Transverse colon (tissue), 4 donors: ENCODE measurements at regions not wholly inside any gene's neighbourhood (a gene's known extent, or its start where the extent isn't known, plus 50 kb on each side); places are given as distances from the start of the nearest gene placed in this dataset.

Source experiments
- DNase-seq: peaks from one replicate; pipeline ENCODE4 v3.0.0-alpha.2; 2019
- H3K27ac ChIP-seq, 4 donors: fragments of 200-600 bp; sonication (generic); 2 replicates each; pipeline ENCODE4 v1.5.1; 2016 to 2018; ENCODE audit warnings: inconsistent platforms in 4 of 4
- H3K27me3 ChIP-seq: fragments of 200-600 bp; sonication (generic); 2 replicates; pipeline ENCODE4 v1.5.1; 2017; ENCODE audit warnings: inconsistent platforms
- H3K36me3 ChIP-seq, 4 donors: fragments of 200-600 bp; sonication (generic); 2 replicates each; pipeline ENCODE4 v1.5.1; 2017 to 2019; ENCODE audit warnings: inconsistent platforms in 4 of 4
- H3K4me1 ChIP-seq, 4 donors: fragments of 200-600 bp; sonication (generic); 2 replicates each; pipeline ENCODE4 v1.5.1; 2017 to 2020; ENCODE audit warnings: inconsistent platforms in 4 of 4
- H3K4me3 ChIP-seq, 4 donors: fragments of 200-600 bp; sonication (generic); 1 replicate in 1 of 4; 2 replicates in 3 of 4; pipeline versions ENCODE4 v1.5.1 to v1.6.1; 2017 to 2019; ENCODE audit warnings: inconsistent platforms in 4 of 4
- H3K9me3 ChIP-seq, 2 donors: fragments of 200-600 bp; sonication (generic); 2 replicates each; pipeline ENCODE4 v1.5.1; 2017 to 2019; ENCODE audit warnings: inconsistent platforms in 2 of 2
- CTCF ChIP-seq, 5 experiments: fragments of 200-600 bp in 3 of 5; fragments of 450-650 bp in 2 of 5; sonication (generic) in 3 of 5; IDR thresholded peaks; 1 replicate in 2 of 5; 2 replicates in 3 of 5; pipeline ENCODE4 v1.5.1; 2016 to 2017; ENCODE audit warnings: antibody characterized with exemption in 5 of 5, inconsistent platforms in 3 of 5, mild to moderate bottlenecking in 2 of 5, moderate library complexity in 1 of 5
- EP300 ChIP-seq: sonication (generic); formaldehyde crosslinking; IDR thresholded peaks from one replicate; pipeline ENCODE4 v1.6.1; 2017; ENCODE audit warnings: antibody characterized with exemption, low read depth
- POLR2A ChIP-seq: fragments of 450-650 bp; IDR thresholded peaks from one replicate; pipeline ENCODE4 v1.6.1; 2016; ENCODE audit warnings: antibody characterized with exemption, mild to moderate bottlenecking, moderate library complexity
- POLR2AphosphoS5 ChIP-seq, 3 donors: sonication (generic); formaldehyde crosslinking; IDR thresholded peaks; one replicate each; pipeline ENCODE4 v1.6.1; 2016; ENCODE audit warnings: antibody characterized with exemption in 3 of 3
- WGBS, 2 donors: methylation state at CpG; one replicate each; pipeline ENCODE4 v1.1.5; 2018; ENCODE audit warnings: low coverage in 1 of 2; 5-methylcytosine and 5-hydroxymethylcytosine counted together
- in situ Hi-C, 4 donors: fragments of 200-750 bp; cut with MboI; loops; one replicate each; pipeline versions ENCODE4 v1.15.0 to v1.15.1; 2017; ENCODE audit warnings: low sequenced_read_pairs in 3 of 4, low pct_ligation_motif_present in 1 of 4, low pct_unique_long_range_greater_than_20kb in 1 of 4
- intact Hi-C: fragments of 100-400 bp; cut with DNase I; formaldehyde crosslinking; loops from one replicate; pipeline ENCODE4 v1.15.1; 2023; ENCODE audit warnings: low total_unique reads

DNA sequence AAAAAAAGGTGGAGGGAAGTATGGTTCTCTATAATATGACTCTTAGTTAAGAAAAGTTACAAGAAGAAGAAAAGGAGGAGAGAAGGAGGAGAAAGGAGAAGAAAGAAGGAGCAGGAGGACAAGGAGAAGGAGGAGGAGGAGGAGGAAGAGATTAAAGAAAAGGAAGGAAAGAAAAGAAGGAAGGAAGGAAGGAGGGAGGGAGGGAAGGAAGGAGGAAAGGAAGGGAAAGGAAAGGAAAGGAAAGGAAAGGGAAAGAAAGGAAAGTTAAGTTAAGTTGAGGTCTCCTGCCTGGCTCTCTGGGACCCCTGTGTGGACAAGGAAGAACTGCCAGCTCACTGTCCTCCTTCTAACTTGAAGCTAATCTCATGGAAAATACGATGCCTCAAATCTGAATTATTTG is 429.5 kb downstream of the TSHZ3 start:
- intact Hi-C loops (no loop called here), in situ Hi-C loops (no loop called here)

DNA sequence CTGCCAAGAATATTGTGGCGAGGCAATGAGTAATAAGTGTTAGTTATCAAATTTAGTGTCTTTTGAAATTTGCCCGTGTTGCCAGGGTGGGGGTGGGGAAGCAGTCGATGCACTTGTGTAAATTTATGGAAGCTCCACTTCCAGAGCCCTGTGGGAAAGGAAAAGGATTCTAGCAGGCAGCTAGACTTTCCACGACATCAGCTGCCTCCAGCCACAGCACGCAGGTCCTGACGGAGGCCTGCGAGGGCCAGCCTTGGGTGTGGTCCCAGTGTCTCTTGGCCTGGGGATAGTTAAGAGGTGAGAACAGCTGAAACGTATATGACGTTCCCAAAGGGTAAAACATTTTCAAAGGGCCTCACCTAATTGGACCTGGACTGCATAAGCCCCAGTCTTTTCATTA is 433.0 kb downstream of the TSHZ3 start:
- WGBS, 2 donors: 13 to 73% methylated on average over 3 to 9 of the region's 9 CpGs
- intact Hi-C loops (no loop called here), in situ Hi-C loops (no loop called here)
- Histone ChIP-seq H3K27ac (no peak overlapping the region), H3K27me3 (no peaks in the 10 kb centered on the region), H3K36me3 (no peaks in the 10 kb centered on the region), H3K4me1 (no peaks in the 10 kb centered on the region), H3K9me3 (no peaks in the 10 kb centered on the region), H3K4me3 (no peak overlapping the region)
- TF ChIP-seq POLR2AphosphoS5 (IDR thresholded peaks at IDR 0.05) (no peak), EP300 (no peak), POLR2A (no peak), CTCF (IDR thresholded peaks at IDR 0.05) (no peak)
- DNase-seq: no peak

More for the DNA sequence above, 429.5 kb downstream of the TSHZ3 start:
- Histone ChIP-seq H3K9me3 (no peaks in the 10 kb centered on the region), H3K4me3 (no peak overlapping the region), H3K36me3 (no peaks in the 10 kb centered on the region), H3K27me3 (no peaks in the 10 kb centered on the region), H3K27ac (no peak overlapping the region), H3K4me1 (peaks cover 0 to 5% (median 0%) of the 10 kb centered on the region in 4 donors)
- 50 to 71% methylated on average over 1 of the region's 1 CpG for WGBS, 2 donors
- no peak for DNase-seq
- TF ChIP-seq EP300 (no peak), CTCF (IDR thresholded peaks at IDR 0.05) (no peak), POLR2AphosphoS5 (IDR thresholded peaks at IDR 0.05) (no peak), POLR2A (no peak)

DNA sequence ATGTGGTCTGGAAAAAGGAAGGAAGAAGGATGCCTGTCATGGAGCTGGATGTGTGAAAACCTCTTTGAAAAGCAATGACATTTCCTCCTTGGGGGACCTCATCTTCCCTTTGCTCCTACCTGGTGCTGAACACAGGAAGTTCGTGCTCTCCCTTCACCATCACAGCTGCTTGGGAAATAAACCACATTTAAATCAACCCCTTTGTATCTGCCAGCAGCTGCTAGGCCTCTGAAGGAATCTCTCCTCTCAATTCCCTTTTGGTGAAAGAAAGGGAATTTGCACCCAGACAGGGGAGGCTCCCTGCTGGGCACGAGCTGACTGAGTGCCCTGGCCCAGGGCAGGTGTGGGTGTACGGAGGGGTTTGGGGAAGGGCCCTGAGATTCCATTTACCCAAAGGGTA is 437.7 kb downstream of the TSHZ3 start:
- 47 to 50% methylated on average over 1 to 3 of the region's 3 CpGs for WGBS, 2 donors

GRCh38 chr19:30910485-30911240 is 438.6 kb downstream of the TSHZ3 start:
- TF ChIP-seq EP300 (no peak), POLR2AphosphoS5 (IDR thresholded peaks at IDR 0.05) (no peak)
- no peak overlapping the region for H3K4me3 ChIP-seq
- no peaks in the 10 kb centered on the region for H3K36me3 ChIP-seq
- H3K27me3 ChIP-seq: no peaks in the 10 kb centered on the region
- intact Hi-C loops (no loop called here), in situ Hi-C loops (no loop called here)
- WGBS, 2 donors: 62 to 71% methylated on average over 8 to 16 of the region's 16 CpGs
- no peak overlapping the region for H3K27ac ChIP-seq
- no peaks in the 10 kb centered on the region for H3K4me1 ChIP-seq
- DNase-seq: no peak
- H3K9me3 ChIP-seq: no peaks in the 10 kb centered on the region

More for the DNA sequence above, 437.7 kb downstream of the TSHZ3 start:
- Histone ChIP-seq H3K9me3 (no peaks in the 10 kb centered on the region), H3K27me3 (no peaks in the 10 kb centered on the region), H3K4me1 (no peaks in the 10 kb centered on the region), H3K27ac (no peak overlapping the region), H3K36me3 (no peaks in the 10 kb centered on the region), H3K4me3 (no peak overlapping the region)
- no peak for TF ChIP-seq EP300
- TF ChIP-seq CTCF (IDR thresholded peaks at IDR 0.05): no peak
- TF ChIP-seq POLR2A: no peak
- intact Hi-C loops: no loop called here
- in situ Hi-C loops: no loop called here
- no peak for DNase-seq

DNA sequence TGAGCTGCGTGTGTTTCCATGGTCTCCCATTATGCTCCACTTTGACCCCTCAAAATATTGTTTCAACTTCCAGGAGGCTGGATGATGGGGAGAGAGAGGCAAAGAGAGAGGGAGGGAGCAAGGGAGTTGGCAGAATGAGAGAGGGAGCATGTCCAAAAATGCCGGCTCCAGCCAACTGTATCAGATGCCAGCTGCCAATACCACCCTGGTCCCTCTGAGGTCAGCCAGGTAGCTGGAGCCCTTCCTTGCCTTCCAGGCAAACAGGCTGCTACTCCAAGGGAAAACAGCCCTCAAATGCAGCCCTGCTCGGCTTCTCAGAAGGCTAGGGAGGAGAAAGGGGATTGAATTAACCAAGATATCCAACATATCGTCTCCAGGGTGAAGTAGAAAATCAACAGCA is 440.0 kb downstream of the TSHZ3 start:
- no peaks in the 10 kb centered on the region for H3K4me1 ChIP-seq
- in situ Hi-C loops: no loop called here
- 83 to 85% methylated on average over 3 to 4 of the region's 4 CpGs for WGBS, 2 donors
- no peaks in the 10 kb centered on the region for H3K27me3 ChIP-seq
- DNase-seq: no peak
- TF ChIP-seq POLR2AphosphoS5 (IDR thresholded peaks at IDR 0.05) (no peak), CTCF (IDR thresholded peaks at IDR 0.05) (no peak), EP300 (no peak), POLR2A (no peak)
- H3K27ac ChIP-seq: no peak overlapping the region
- no peaks in the 10 kb centered on the region for H3K36me3 ChIP-seq
- no peak overlapping the region for H3K4me3 ChIP-seq
- intact Hi-C loops: no loop called here
- no peaks in the 10 kb centered on the region for H3K9me3 ChIP-seq
